ENCODE measurements at regions not wholly inside any gene's neighbourhood (a gene's known extent, or its start where the extent isn't known, plus 50 kb on each side); places are given as distances from the start of the nearest gene placed in this dataset.

DNA sequence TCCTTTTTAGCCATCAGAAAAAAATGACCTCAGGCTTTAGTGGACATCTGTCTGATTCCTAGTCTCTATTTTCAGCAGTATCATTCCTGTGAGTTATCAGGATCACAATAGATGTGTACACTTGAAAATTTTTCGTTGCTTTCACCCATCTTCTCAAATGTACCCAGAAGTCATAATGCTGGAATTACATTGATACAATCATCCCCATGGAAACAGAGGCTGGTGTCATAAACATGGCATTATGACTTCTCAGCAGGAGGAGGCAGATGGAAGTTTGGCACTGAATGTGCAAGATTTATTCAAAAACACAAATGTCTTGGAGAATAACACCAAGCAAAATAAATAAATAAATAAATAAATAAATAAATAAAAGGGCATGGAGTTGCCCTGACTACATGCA, 292.5 kb downstream of the PHKB start:
- TF ChIP-seq ZNF274 (IDR thresholded peaks at IDR 0.05; ENCODE audit: low read depth, low read length) (no peak), YY1 (IDR thresholded peaks at IDR 0.05; ENCODE audit: insufficient read depth, insufficient read length) (no peak), SUZ12 (IDR thresholded peaks at IDR 0.05; ENCODE audit: extremely low read depth, insufficient read depth, insufficient read length) (no peak)

Measured in NT2/D1 (cell line).